SK-N-SH treated with all-trans-retinoic acid at 6 μM for 48 hours (cell line): ENCODE measurements at regions not wholly inside any gene's neighbourhood (a gene's known extent, or its start where the extent isn't known, plus 50 kb on each side); places are given as distances from the start of the nearest gene placed in this dataset.

Experiments used
- ATAC-seq: fragments of 200-7000 bp; cut with Tn5 transposase; 3 replicates; pipeline ENCODE4 v1.9.1; 2020; ENCODE audit warnings: mild to moderate bottlenecking, moderate library complexity
- ARNTL ChIP-seq: fragments of 450-650 bp; formaldehyde crosslinking; IDR thresholded peaks from 2 replicates; pipeline ENCODE4 v1.5.0; 2020; ENCODE audit warnings: low read depth, mild to moderate bottlenecking, moderate library complexity, borderline replicate concordance
- BACH2 ChIP-seq: fragments of 250-450 bp; sonication (Bioruptor Pico); IDR thresholded peaks from 2 replicates; pipeline ENCODE4 v1.9.0; 2021; ENCODE audit warnings: mild to moderate bottlenecking, borderline replicate concordance
- CREB5 ChIP-seq: fragments of 250-450 bp; sonication (Bioruptor Pico); IDR thresholded peaks from 2 replicates; pipeline ENCODE4 v1.5.1; 2020; ENCODE audit warnings: low read depth, mild to moderate bottlenecking, moderate library complexity
- CSDC2 ChIP-seq: fragments of 250-450 bp; sonication (Bioruptor Pico); IDR thresholded peaks from 2 replicates; pipeline ENCODE4 v1.5.0; 2020; ENCODE audit warnings: mild to moderate bottlenecking, moderate library complexity
- CSRNP3 ChIP-seq: fragments of 250-450 bp; sonication (Bioruptor Pico); IDR thresholded peaks from 2 replicates; pipeline ENCODE4 v1.5.1; 2021; ENCODE audit warnings: mild to moderate bottlenecking, moderate library complexity
- ESRRG ChIP-seq: fragments of 250-450 bp; sonication (Bioruptor Pico); IDR thresholded peaks from 2 replicates; pipeline ENCODE4 v1.6.1; 2021; ENCODE audit warnings: mild to moderate bottlenecking
- GLIS3 ChIP-seq: fragments of 250-450 bp; sonication (Bioruptor Pico); IDR thresholded peaks from 2 replicates; pipeline ENCODE4 v1.5.0; 2020; ENCODE audit warnings: mild to moderate bottlenecking, moderate library complexity
- ISL1 ChIP-seq: fragments of 250-450 bp; sonication (Bioruptor Pico); IDR thresholded peaks from 2 replicates; pipeline ENCODE4 v2.1.2; 2022; ENCODE audit warnings: mild to moderate bottlenecking, moderate library complexity
- OSR1 ChIP-seq: fragments of 250-450 bp; sonication (Bioruptor Pico); IDR thresholded peaks from 2 replicates; pipeline ENCODE4 v1.8.0; 2022; ENCODE audit warnings: moderate library complexity, mild to moderate bottlenecking, inconsistent platforms
- PATZ1 ChIP-seq: fragments of 250-450 bp; sonication (Bioruptor Pico); IDR thresholded peaks from 2 replicates; pipeline ENCODE4 v1.8.0; 2020; ENCODE audit warnings: mild to moderate bottlenecking, moderate library complexity, borderline replicate concordance
- POU6F1 ChIP-seq: fragments of 250-450 bp; sonication (Bioruptor Pico); IDR thresholded peaks from 2 replicates; pipeline ENCODE4 v1.8.0; 2021; ENCODE audit warnings: low read depth, mild to moderate bottlenecking, moderate library complexity, borderline replicate concordance
- PPARA ChIP-seq: fragments of 250-450 bp; sonication (Bioruptor Pico); IDR thresholded peaks from 2 replicates; pipeline ENCODE4 v1.5.0; 2020; ENCODE audit warnings: mild to moderate bottlenecking, borderline replicate concordance
- RARB ChIP-seq: fragments of 250-450 bp; sonication (Bioruptor Pico); IDR thresholded peaks from 2 replicates; pipeline ENCODE4 v1.8.0; 2021; ENCODE audit warnings: mild to moderate bottlenecking, moderate library complexity
- SNAI2 ChIP-seq: fragments of 250-450 bp; sonication (Bioruptor Pico); IDR thresholded peaks from 2 replicates; pipeline ENCODE4 v1.5.0; 2020; ENCODE audit warnings: mild to moderate bottlenecking, moderate library complexity
- TCF4 ChIP-seq: fragments of 250-450 bp; sonication (Bioruptor Pico); IDR thresholded peaks from 2 replicates; pipeline ENCODE4 v1.8.0; 2021; ENCODE audit warnings: mild to moderate bottlenecking, moderate library complexity, borderline replicate concordance
- TOX ChIP-seq: fragments of 250-450 bp; sonication (Bioruptor Pico); IDR thresholded peaks from 2 replicates; pipeline ENCODE4 v1.8.0; 2021; ENCODE audit warnings: mild to moderate bottlenecking, moderate library complexity, borderline replicate concordance
- TSHZ2 ChIP-seq: fragments of 250-450 bp; sonication (Bioruptor Pico); IDR thresholded peaks from 2 replicates; pipeline ENCODE4 v1.5.0; 2020; ENCODE audit warnings: mild to moderate bottlenecking, moderate library complexity
- ZC3H10 ChIP-seq: fragments of 250-450 bp; sonication (Bioruptor Pico); IDR thresholded peaks from 2 replicates; pipeline ENCODE4 v1.5.1; 2021; ENCODE audit warnings: mild to moderate bottlenecking, moderate library complexity
- ZFP3 ChIP-seq: fragments of 250-450 bp; sonication (Bioruptor Pico); IDR thresholded peaks from 2 replicates; pipeline ENCODE4 v1.5.0; 2020; ENCODE audit warnings: mild to moderate bottlenecking, moderate library complexity
- ZFP30 ChIP-seq: fragments of 450-650 bp; formaldehyde crosslinking; IDR thresholded peaks from 2 replicates; pipeline ENCODE4 v1.5.0; 2022; ENCODE audit warnings: mild to moderate bottlenecking, moderate library complexity
- ZNF565 ChIP-seq: fragments of 450-650 bp; formaldehyde crosslinking; conservative IDR thresholded peaks from 2 replicates; pipeline ENCODE4 v1.5.0; 2020; ENCODE audit warnings: low read depth, mild to moderate bottlenecking, moderate library complexity
- ZNF70 ChIP-seq: fragments of 450-650 bp; formaldehyde crosslinking; IDR thresholded peaks from 2 replicates; pipeline ENCODE4 v1.5.0; 2020; ENCODE audit warnings: mild to moderate bottlenecking, moderate library complexity
- ZNF8 ChIP-seq: fragments of 450-650 bp; formaldehyde crosslinking; IDR thresholded peaks from 2 replicates; pipeline ENCODE4 v1.5.0; 2020; ENCODE audit warnings: mild to moderate bottlenecking, moderate library complexity

GRCh38 chr3:124428372-124429128 is 301.7 kb upstream of the UMPS start:
- peak; percentile 74 for ATAC-seq
- TF ChIP-seq ZNF70 (CRISPR knock-in tag): no peak
- no peak for TF ChIP-seq BACH2 (CRISPR knock-in tag)
- TF ChIP-seq ZNF565 (CRISPR knock-in tag): no peak
- TF ChIP-seq GLIS3: no peak
- no peak for TF ChIP-seq ZFP30 (CRISPR knock-in tag)
- no peak for TF ChIP-seq CSDC2 (CRISPR knock-in tag)
- no peak for TF ChIP-seq TOX
- TF ChIP-seq ISL1 (CRISPR knock-in tag): no peak
- no peak for TF ChIP-seq PATZ1 (CRISPR knock-in tag)
- TF ChIP-seq CSRNP3: no peak

GRCh38 chr3:124429129-124429815 is 301.0 kb upstream of the UMPS start:
- ATAC-seq: peak; percentile 92
- TF ChIP-seq POU6F1 (CRISPR knock-in tag) (0 out of 2 replicates have a peak, but pooled peaks have one; percentile 66), CREB5 (peak; percentile 84), ZFP3 (peak; percentile 38; the same call in 1 of the 2 replicates), ZNF565 (CRISPR knock-in tag) (no peak), GLIS3 (peak; percentile 17; the same call in 1 of the 2 replicates), TSHZ2 (CRISPR knock-in tag) (no peak), CSRNP3 (no peak), ZFP30 (CRISPR knock-in tag) (no peak), ZNF8 (no peak), RARB (CRISPR knock-in tag) (peak; percentile 78; the same call in 1 of the 2 replicates), ZC3H10 (peak; percentile 76; the same call in 1 of the 2 replicates), ARNTL (CRISPR knock-in tag) (no peak), ZNF70 (CRISPR knock-in tag) (no peak), PPARA (CRISPR knock-in tag) (no peak), TCF4 (no peak), CSDC2 (CRISPR knock-in tag) (no peak), SNAI2 (no peak), PATZ1 (CRISPR knock-in tag) (0 out of 2 replicates have a peak, but pooled peaks have one; percentile 70), BACH2 (CRISPR knock-in tag) (no peak), ISL1 (CRISPR knock-in tag) (peak; percentile 88), OSR1 (CRISPR knock-in tag) (no peak), ESRRG (CRISPR knock-in tag) (no peak), TOX (peak; percentile 68; the same call in 1 of the 2 replicates)
